ENCODE measurements at regions not wholly inside any gene's neighbourhood (a gene's known extent, or its start where the extent isn't known, plus 50 kb on each side); places are given as distances from the start of the nearest gene placed in this dataset.

DNA sequence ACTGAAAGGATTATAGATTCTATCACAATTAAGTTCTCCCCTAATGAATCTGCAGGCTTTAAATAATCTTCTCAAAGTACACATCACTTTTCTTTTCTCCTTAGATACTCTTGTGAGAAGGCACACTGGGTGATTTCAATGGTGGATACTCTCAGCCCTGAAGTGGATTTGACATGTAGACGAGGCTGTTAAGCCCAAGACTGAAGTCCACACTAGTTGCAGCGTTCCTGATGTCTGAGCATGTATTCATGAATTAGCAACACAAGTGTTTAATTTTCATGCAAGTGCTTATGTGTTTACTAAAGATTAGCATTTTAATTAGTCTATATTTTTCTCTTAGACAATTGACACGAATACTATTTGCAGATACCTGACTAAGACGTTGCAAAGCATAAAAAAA, 218.9 kb downstream of the TMEM161B start:
- Histone ChIP-seq H4K20me1 (ENCODE audit: control insufficient read depth, insufficient read depth) (no peaks in the 10 kb centered on the region), H3K4me2 (ENCODE audit: control insufficient read depth, insufficient read depth) (no peak overlapping the region), H3K27ac (ENCODE audit: control insufficient read depth, insufficient read depth) (no peak overlapping the region), H3K79me2 (ENCODE audit: control insufficient read depth, insufficient read depth, low read length) (no peaks in the 10 kb centered on the region), H3K4me1 (ENCODE audit: control insufficient read depth, insufficient read depth, low read length) (no peaks in the 10 kb centered on the region), H3K36me3 (ENCODE audit: control insufficient read depth in 2 of 2, insufficient read depth in 2 of 2, low read length in 1 of 2) (no peaks in the 10 kb centered on the region), H3K27me3 (replicated peaks in 1 of 2; ENCODE audit: control insufficient read depth in 2 of 2, insufficient read depth in 2 of 2, low read length in 1 of 2) (no peaks in the 10 kb centered on the region), H3K9ac (ENCODE audit: control insufficient read depth, insufficient read depth, low read length) (no peak overlapping the region), H3K9me3 (replicated peaks; ENCODE audit: control insufficient read depth, insufficient read depth, low read length) (no peaks in the 10 kb centered on the region), H3K4me3 (no peak overlapping the region), H2AFZ (ENCODE audit: control insufficient read depth, low read depth, low read length) (no peak overlapping the region)
- in situ Hi-C loops (cut with MboI), result no loop called here
- 3% methylated on average over 4 of the region's 4 CpGs for WGBS (ENCODE audit: insufficient coverage, insufficient replicate concordance, low lambda C conversion rate, missing lambda C conversion rate)
- no peak for TF ChIP-seq NFYA (IDR thresholded peaks at IDR 0.05; ENCODE audit: borderline replicate concordance, low read depth, low read length)
- no peak for TF ChIP-seq SREBF2 (IDR thresholded peaks at IDR 0.05; ENCODE audit: low read length)
- TF ChIP-seq, protein P1, sequence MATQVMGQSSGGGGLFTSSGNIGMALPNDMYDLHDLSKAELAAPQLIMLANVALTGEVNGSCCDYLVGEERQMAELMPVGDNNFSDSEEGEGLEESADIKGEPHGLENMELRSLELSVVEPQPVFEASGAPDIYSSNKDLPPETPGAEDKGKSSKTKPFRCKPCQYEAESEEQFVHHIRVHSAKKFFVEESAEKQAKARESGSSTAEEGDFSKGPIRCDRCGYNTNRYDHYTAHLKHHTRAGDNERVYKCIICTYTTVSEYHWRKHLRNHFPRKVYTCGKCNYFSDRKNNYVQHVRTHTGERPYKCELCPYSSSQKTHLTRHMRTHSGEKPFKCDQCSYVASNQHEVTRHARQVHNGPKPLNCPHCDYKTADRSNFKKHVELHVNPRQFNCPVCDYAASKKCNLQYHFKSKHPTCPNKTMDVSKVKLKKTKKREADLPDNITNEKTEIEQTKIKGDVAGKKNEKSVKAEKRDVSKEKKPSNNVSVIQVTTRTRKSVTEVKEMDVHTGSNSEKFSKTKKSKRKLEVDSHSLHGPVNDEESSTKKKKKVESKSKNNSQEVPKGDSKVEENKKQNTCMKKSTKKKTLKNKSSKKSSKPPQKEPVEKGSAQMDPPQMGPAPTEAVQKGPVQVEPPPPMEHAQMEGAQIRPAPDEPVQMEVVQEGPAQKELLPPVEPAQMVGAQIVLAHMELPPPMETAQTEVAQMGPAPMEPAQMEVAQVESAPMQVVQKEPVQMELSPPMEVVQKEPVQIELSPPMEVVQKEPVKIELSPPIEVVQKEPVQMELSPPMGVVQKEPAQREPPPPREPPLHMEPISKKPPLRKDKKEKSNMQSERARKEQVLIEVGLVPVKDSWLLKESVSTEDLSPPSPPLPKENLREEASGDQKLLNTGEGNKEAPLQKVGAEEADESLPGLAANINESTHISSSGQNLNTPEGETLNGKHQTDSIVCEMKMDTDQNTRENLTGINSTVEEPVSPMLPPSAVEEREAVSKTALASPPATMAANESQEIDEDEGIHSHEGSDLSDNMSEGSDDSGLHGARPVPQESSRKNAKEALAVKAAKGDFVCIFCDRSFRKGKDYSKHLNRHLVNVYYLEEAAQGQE (IDR thresholded peaks at IDR 0.05; ENCODE audit: low read depth, low read length), result no peak
- TF ChIP-seq SIN3A (IDR thresholded peaks at IDR 0.05; ENCODE audit: low read depth, low read length), result no peak
- no peak for TF ChIP-seq TARDBP (IDR thresholded peaks at IDR 0.05; ENCODE audit: borderline replicate concordance)
- no peak for TF ChIP-seq CHD2 (IDR thresholded peaks at IDR 0.05; ENCODE audit: borderline replicate concordance, low read depth, low read length)
- no peak for TF ChIP-seq MYB (IDR thresholded peaks at IDR 0.05; ENCODE audit: borderline replicate concordance, low read depth, low read length)
- TF ChIP-seq, protein P2, sequence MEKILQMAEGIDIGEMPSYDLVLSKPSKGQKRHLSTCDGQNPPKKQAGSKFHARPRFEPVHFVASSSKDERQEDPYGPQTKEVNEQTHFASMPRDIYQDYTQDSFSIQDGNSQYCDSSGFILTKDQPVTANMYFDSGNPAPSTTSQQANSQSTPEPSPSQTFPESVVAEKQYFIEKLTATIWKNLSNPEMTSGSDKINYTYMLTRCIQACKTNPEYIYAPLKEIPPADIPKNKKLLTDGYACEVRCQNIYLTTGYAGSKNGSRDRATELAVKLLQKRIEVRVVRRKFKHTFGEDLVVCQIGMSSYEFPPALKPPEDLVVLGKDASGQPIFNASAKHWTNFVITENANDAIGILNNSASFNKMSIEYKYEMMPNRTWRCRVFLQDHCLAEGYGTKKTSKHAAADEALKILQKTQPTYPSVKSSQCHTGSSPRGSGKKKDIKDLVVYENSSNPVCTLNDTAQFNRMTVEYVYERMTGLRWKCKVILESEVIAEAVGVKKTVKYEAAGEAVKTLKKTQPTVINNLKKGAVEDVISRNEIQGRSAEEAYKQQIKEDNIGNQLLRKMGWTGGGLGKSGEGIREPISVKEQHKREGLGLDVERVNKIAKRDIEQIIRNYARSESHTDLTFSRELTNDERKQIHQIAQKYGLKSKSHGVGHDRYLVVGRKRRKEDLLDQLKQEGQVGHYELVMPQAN (conservative IDR thresholded peaks at IDR 0.05), result no peak
- TF ChIP-seq, protein P3, sequence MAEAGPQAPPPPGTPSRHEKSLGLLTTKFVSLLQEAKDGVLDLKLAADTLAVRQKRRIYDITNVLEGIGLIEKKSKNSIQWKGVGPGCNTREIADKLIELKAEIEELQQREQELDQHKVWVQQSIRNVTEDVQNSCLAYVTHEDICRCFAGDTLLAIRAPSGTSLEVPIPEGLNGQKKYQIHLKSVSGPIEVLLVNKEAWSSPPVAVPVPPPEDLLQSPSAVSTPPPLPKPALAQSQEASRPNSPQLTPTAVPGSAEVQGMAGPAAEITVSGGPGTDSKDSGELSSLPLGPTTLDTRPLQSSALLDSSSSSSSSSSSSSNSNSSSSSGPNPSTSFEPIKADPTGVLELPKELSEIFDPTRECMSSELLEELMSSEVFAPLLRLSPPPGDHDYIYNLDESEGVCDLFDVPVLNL (IDR thresholded peaks at IDR 0.05; ENCODE audit: low read depth, low read length), result no peak
- no peak for TF ChIP-seq HCFC1 (IDR thresholded peaks at IDR 0.05; ENCODE audit: low read length)
- TF ChIP-seq RAD21 (IDR thresholded peaks at IDR 0.05; ENCODE audit: insufficient read depth, low read depth, low read length), result no peak
- TF ChIP-seq CHD4 (IDR thresholded peaks at IDR 0.05), result no peak
- no peak for TF ChIP-seq CREB1 (IDR thresholded peaks at IDR 0.05; ENCODE audit: low read depth)
- TF ChIP-seq, protein P4, sequence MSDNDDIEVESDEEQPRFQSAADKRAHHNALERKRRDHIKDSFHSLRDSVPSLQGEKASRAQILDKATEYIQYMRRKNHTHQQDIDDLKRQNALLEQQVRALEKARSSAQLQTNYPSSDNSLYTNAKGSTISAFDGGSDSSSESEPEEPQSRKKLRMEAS (IDR thresholded peaks at IDR 0.05; ENCODE audit: low read depth, low read length), result no peak
- TF ChIP-seq EZH2 (IDR thresholded peaks at IDR 0.05; ENCODE audit: borderline replicate concordance, control insufficient read depth, low read depth, low read length), result no peak
- TF ChIP-seq IKZF2 (IDR thresholded peaks at IDR 0.05), result no peak
- TF ChIP-seq JUNB (IDR thresholded peaks at IDR 0.05), result no peak
- TF ChIP-seq GATAD2B (conservative IDR thresholded peaks at IDR 0.05; ENCODE audit: low read depth), result no peak
- TF ChIP-seq YY1 (IDR thresholded peaks at IDR 0.05; ENCODE audit: low read depth, low read length), result no peak
- ChIA-PET POLR2A (no interaction called here), SMC1A (ENCODE audit: uncharacterized antibody, unreplicated experiment) (no interaction called here), CTCF (no interaction called here), RAD21 (ENCODE audit: unreplicated experiment) (no interaction called here)
- FAIRE-seq (no peak), ATAC-seq (no peak), DNase-seq (ENCODE audit: low read depth, low spot score) (no peak)
- intact Hi-C loops (cut with micrococcal nuclease; ENCODE audit: unreplicated experiment), result no loop called here
- no TSS peak for BruUV-seq (replicated peaks)

Measured in GM12878 (cell line).